ENCODE measurements at regions not wholly inside any gene's neighbourhood (a gene's known extent, or its start where the extent isn't known, plus 50 kb on each side); places are given as distances from the start of the nearest gene placed in this dataset.
"Not testable (repeated sequence)": the region's sequence is repeated elsewhere in the genome, so short reads cannot be mapped to it uniquely, and the experiment has no call there.

GRCh38 chr2:16095483-16095882 is 155.1 kb downstream of the MYCN start:
- ATAC-seq; DNase-seq; intact Hi-C loops (cut with micrococcal nuclease): not testable (repeated sequence)

DNA sequence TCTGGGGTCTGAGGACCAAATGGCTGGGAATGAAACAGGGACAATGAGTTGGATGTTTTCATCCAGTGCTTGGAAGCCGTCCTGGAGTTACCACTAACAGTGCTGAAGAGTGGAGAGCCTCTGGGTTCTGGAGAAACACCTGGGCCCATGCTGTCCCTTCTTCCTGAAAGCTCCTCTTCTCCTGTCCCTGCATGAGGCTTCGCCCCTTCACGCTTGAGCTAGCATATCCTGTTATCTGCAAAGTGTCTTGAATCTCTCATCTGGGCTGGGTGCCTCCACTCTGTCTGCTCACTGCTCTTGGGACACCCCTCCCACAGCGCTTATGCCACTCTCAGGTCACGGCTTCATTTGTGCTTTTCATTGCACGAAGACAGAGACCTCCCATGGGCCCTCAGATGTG is 154.5 kb downstream of the MYCN start:
- intact Hi-C loops (cut with micrococcal nuclease), result no loop called here
- DNase-seq (no peak), ATAC-seq (no peak)

GRCh38 chr2:16093639-16094529 is 153.5 kb downstream of the MYCN start:
- ATAC-seq (peak; percentile 82), DNase-seq (peak; percentile 43)
- intact Hi-C loops (cut with micrococcal nuclease), result no loop called here

DNA sequence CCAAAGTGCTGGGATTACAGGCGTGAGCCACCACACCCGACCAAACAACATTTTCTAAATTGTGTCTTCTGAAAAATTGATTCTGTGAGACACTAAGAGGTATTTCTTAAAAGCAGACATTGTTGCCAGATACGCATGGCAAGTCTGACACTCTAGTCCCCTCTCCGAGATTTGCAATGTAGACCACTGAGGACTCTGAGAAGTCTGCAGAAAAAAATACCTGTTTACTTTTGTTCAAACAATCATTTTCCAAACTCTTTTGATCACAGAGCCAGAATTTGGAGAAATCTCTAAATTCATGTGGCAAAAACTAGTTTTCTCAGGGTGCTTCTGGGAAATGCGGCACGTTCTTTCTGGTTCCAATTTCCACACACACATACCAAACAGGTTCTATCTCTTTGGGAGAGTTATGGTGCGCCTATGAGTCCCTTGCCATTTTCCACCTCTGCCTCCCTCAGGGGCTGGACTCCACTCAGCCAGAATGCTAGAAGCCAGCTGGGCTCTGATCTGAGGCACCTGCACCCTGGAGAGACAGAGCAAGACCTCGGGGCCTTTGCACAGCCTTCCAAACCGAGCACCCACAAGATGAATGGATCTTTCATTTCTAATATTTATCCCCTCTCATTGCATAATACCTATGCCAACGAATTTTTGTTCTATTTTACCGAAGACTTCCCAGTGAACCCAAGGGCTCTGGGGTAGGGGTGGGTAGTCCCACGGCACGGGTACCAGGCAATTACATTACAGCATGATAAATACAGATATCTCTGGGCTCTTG is 152.7 kb downstream of the MYCN start:
- intact Hi-C loops (cut with micrococcal nuclease), result no loop called here
- DNase-seq, result no peak
- no peak for ATAC-seq

GRCh38 chr2:16091576-16092282 is 151.4 kb downstream of the MYCN start:
- DNase-seq, result no peak
- intact Hi-C loops (cut with micrococcal nuclease), result no loop called here
- ATAC-seq, result no peak

DNA sequence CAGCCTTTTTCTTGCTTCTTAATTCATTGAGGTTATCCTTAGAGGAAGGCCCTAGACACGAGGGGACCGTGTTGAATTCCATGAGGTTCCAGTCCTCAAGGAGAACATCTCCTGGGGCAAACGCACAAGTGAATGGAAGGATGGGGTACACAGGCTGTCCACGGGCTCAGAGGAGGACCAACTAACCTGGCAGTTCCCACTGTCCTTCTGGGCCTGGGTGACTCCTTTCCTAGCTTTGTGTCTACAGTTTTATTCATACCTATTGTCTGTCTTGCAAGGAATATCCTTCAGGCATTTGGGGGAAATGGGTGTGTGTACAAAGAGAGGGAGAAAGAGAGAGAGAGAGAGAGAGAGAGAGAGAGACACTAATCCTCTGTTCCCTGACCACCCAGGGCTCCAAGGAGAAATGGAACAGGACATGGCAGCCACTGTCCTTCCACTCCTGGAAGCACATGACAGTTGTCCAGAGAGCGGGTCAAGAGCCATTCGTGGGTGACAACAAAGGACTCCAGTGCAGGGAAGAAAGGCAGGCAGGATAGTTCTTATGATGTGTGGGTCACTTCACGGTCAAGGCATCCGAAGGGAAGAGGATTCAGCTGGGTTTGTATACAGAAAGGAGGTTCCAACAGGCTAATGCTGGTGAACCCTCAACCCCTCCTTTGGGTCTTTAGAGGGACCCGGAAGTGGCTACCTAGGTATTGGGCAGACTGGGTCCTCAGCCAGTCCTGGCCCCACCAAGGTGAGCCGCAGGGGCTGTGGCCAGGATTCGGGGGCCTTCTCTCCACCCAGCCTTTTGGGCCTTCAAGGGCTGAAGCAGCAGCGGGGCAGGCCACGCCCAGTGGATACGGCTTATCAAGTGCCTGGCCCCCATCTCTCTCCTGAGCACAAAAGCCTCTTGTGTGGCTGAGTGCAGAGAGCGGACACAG is 150.6 kb downstream of the MYCN start:
- intact Hi-C loops (cut with micrococcal nuclease), result no loop called here
- DNase-seq (no peak), ATAC-seq (no peak)

GRCh38 chr2:16089491-16089890 is 149.1 kb downstream of the MYCN start:
- intact Hi-C loops (cut with micrococcal nuclease); DNase-seq; ATAC-seq: not testable (repeated sequence)

DNA sequence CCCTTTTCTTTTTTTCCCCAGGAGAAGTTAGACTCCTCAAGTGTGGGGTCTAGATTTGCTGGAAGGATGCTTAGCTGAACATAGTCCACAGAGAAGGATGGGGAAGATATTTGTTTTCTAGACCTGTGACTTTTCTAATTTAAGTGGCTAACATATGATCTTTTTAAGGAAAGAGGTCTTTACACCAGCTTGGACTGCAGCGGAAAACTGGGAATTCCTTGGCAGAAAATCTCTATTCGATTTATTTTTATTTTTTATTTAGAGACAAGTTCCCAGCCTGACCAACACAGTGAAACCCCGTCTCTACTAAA is 148.4 kb downstream of the MYCN start:
- DNase-seq, result no peak
- intact Hi-C loops (cut with micrococcal nuclease), result no loop called here
- no peak for ATAC-seq

DNA sequence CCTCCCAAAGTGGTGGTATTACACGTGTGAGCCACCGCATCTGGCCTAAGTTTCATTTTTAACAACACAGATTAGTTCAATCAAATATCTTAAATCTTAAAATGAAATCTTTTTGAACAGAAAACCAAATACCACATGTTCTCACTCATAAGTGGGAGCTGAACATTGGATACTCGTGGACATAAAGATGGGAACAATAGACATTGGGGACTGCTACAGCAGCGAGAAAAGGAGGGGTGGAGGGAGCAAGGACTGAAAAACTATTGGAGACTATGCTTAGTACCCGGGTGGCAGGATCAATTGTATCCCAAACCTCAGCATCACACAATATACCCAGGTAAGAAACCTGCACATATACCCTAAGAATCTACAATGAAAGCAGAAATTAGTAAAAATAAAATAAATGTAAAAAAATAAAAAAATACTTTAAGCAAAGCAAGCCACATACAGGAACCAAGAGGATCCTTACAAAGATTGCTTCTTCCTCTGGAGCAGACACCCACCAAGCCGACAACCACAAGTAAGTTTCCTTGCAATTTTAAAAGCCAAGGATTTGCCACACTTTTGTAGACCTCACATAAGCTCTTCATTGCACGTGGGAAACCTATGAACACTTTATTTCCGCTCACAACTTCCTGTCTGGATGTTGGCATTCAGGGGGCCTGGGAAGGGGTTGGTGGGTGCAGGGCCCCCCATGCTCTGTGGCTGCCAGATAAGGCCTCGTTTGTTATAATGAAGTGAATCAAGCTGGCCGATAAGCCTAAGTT is 147.9 kb downstream of the MYCN start:
- intact Hi-C loops (cut with micrococcal nuclease), result no loop called here
- DNase-seq (no peak), ATAC-seq (no peak)

- ATAC-seq; DNase-seq; intact Hi-C loops (cut with micrococcal nuclease): not testable (repeated sequence)
Measured at GRCh38 chr2:16086136-16086535, 145.8 kb downstream of the MYCN start.

GRCh38 chr2:16085073-16085472 is 144.7 kb downstream of the MYCN start:
- intact Hi-C loops (cut with micrococcal nuclease), result no loop called here
- no peak for ATAC-seq
- DNase-seq, result no peak

GRCh38 chr2:16084274-16084673 is 143.9 kb downstream of the MYCN start:
- DNase-seq, result no peak
- intact Hi-C loops (cut with micrococcal nuclease), result no loop called here
- no peak for ATAC-seq

- DNase-seq (no peak), ATAC-seq (no peak)
- intact Hi-C loops (cut with micrococcal nuclease), result no loop called here
Measured at GRCh38 chr2:16082276-16082675, 141.9 kb downstream of the MYCN start.

DNA sequence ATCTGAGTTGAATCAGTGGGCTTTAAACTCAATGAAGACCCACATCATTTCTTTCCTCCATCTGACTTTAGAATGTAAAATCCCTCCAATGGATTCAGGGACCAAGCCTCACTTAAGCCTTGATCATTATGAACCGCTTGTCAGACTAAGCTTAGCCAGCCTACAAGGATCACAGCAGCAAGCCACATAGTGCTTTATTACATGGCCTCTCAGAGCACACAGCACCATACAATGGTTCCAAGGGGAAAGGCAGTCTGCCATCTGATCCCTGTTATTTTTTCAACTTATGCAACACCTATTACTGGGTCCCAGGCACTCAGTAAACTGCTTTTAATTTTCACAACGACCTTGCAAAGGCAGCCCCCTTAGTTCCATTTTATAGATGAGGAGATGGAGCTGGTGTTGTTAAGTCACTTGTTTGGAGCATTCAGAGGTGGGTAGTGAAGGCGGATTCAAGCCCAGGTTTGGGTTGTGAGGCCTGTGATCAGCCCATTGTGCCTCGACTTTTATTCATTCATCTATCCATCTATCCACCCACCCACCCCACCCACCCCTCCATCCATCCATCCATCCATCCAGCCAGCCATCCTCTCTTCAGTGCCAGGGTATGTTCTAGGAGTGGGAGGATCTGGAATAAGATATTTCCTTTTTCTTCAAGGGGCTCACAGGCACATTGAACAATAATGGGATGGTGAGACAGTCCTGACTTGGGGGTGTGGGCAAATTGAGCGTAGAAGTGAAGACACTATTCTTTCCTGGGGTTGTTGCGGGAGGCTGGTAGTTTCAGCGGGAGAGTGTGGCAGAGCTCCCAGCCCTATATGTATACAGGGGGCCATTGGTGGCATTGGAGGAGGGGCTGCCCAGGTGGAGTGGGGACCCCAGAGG is 141.2 kb downstream of the MYCN start:
- ATAC-seq (no peak), DNase-seq (no peak)
- intact Hi-C loops (cut with micrococcal nuclease), result no loop called here

DNA sequence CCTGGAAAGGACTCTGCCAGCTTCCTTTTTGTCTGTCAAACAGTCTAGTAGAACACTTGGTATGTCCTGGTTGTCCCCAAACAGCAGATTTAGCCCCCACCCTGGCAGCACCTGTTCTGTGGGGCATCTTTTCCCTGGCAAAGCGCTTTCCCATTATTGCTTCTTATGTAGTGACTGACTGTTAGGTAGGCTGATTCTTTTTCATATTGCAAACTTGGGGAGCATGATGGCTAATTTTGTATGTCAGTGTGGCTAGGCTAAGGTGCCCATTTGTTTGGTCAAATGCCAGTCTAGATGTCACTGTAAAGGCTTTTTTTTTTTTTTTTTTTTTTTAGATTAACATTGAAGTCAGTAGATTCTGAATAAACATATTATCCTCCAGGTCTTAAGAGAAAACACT is 140.2 kb downstream of the MYCN start:
- ATAC-seq, result no peak
- DNase-seq, result no peak
- intact Hi-C loops (cut with micrococcal nuclease), result no loop called here

GRCh38 chr2:16080071-16080470 is 139.7 kb downstream of the MYCN start:
- intact Hi-C loops (cut with micrococcal nuclease), result no loop called here
- no peak for DNase-seq
- no peak for ATAC-seq

DNA sequence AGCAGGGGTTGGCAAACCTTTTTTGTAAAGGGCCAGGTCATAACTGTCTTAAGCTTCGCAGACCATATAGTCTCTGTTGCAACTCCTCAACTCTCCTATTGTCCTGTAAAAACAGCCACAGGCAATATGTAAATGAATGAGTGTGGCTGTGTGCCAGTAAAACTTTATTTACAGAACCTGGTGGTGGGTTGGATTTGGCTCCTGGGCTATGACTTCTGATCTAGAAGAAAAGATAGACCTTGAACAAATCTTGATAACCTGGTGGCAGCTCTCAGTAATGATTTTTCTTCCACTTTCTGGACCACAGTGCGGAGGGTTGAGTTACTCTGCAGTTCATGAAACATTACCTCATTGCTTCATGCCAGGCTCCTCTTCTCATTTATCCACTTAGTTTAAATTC is 139.3 kb downstream of the MYCN start:
- DNase-seq (no peak), ATAC-seq (no peak)
- intact Hi-C loops (cut with micrococcal nuclease), result no loop called here
